Activated T-cell treated with anti-CD3 and anti-CD28 coated beads, Interleukin-2, amount 50 U/mL, for 48 hours (primary cell): ENCODE measurements at regions not wholly inside any gene's neighbourhood (a gene's known extent, or its start where the extent isn't known, plus 50 kb on each side); places are given as distances from the start of the nearest gene placed in this dataset.
"Not testable (repeated sequence)": the region's sequence is repeated elsewhere in the genome, so short reads cannot be mapped to it uniquely, and the experiment has no call there.

Experiments used
- DNase-seq, 2 experiments: peaks; one replicate each; pipeline ENCODE4 v3.0.0-alpha.2; 2020

- no peak for DNase-seq
Observed at GRCh38 chr14:46147452-46147851, 504.1 kb downstream of the RPL10L start.

GRCh38 chr14:46147024-46147423, 504.6 kb downstream of the RPL10L start:
- no peak for DNase-seq

- DNase-seq, result no peak
Observed at GRCh38 chr14:46140445-46140844, 511.1 kb downstream of the RPL10L start.

- no peak for DNase-seq
Observed at GRCh38 chr14:46139649-46140048, 511.9 kb downstream of the RPL10L start.

- no peak for DNase-seq
Observed at GRCh38 chr14:46137786-46138185, 513.8 kb downstream of the RPL10L start.

- no peak for DNase-seq
Observed at GRCh38 chr14:46136456-46136855, 515.1 kb downstream of the RPL10L start.

- DNase-seq, result no peak
Observed at GRCh38 chr14:46108228-46108627, 543.4 kb downstream of the RPL10L start.

GRCh38 chr14:46100901-46101300, 550.7 kb downstream of the RPL10L start:
- DNase-seq, result not testable (repeated sequence)

- no peak for DNase-seq
Observed at GRCh38 chr14:46091819-46092218, 559.8 kb downstream of the RPL10L start.

- no peak for DNase-seq
Observed at GRCh38 chr14:46087604-46088003, 564.0 kb downstream of the RPL10L start.

- DNase-seq, result no peak
Observed at GRCh38 chr14:46074061-46074460, 577.5 kb downstream of the RPL10L start.

GRCh38 chr14:46063872-46064271, 587.7 kb downstream of the RPL10L start:
- DNase-seq, result no peak

- DNase-seq, result no peak
Observed at GRCh38 chr14:46058964-46059563, 592.5 kb downstream of the RPL10L start.

- DNase-seq, result no peak
Observed at GRCh38 chr14:46057799-46058198, 593.8 kb downstream of the RPL10L start.

GRCh38 chr14:46054526-46054925, 597.1 kb downstream of the RPL10L start:
- DNase-seq, result no peak

GRCh38 chr14:46053221-46053620, 598.4 kb downstream of the RPL10L start:
- DNase-seq, result no peak

- no peak for DNase-seq
Observed at GRCh38 chr14:46051796-46052195, 599.8 kb downstream of the RPL10L start.

- DNase-seq, result no peak
Observed at GRCh38 chr14:46048127-46048526, 603.5 kb downstream of the RPL10L start.

- DNase-seq, result no peak
Observed at GRCh38 chr14:46036099-46036498, 615.5 kb downstream of the RPL10L start.

- no peak for DNase-seq
Observed at GRCh38 chr14:46034305-46034704, 617.3 kb downstream of the RPL10L start.

GRCh38 chr14:46018846-46019420, 632.6 kb downstream of the RPL10L start:
- no peak for DNase-seq

GRCh38 chr14:46008348-46008747, 643.2 kb downstream of the RPL10L start:
- no peak for DNase-seq

GRCh38 chr14:45998554-45998953, 653.0 kb downstream of the RPL10L start:
- DNase-seq, result no peak

- DNase-seq, result no peak
Observed at GRCh38 chr14:45990252-45990651, 661.3 kb downstream of the RPL10L start.

- no peak for DNase-seq
Observed at GRCh38 chr14:45976001-45976400, 675.6 kb downstream of the RPL10L start.
